RPMI7951 (cell line): ENCODE measurements at regions not wholly inside any gene's neighbourhood (a gene's known extent, or its start where the extent isn't known, plus 50 kb on each side); places are given as distances from the start of the nearest gene placed in this dataset.
"Not testable (repeated sequence)": the region's sequence is repeated elsewhere in the genome, so short reads cannot be mapped to it uniquely, and the experiment has no call there.

Experiments used
- DNase-seq: peaks from one replicate; pipeline ENCODE4 v3.0.0-alpha.2; 2012; ENCODE audit warnings: low read depth

GRCh38 chr5:152181461-152181860 is 223.6 kb downstream of the NMUR2 start:
- DNase-seq, result no peak

GRCh38 chr5:152178350-152178699 is 226.8 kb downstream of the NMUR2 start:
- no peak for DNase-seq

- DNase-seq, result no peak
Measured at GRCh38 chr5:152177626-152178349, 227.3 kb downstream of the NMUR2 start.

GRCh38 chr5:152171888-152172287 is 233.2 kb downstream of the NMUR2 start:
- DNase-seq, result no peak

GRCh38 chr5:152170350-152170749 is 234.7 kb downstream of the NMUR2 start:
- DNase-seq, result no peak

- no peak for DNase-seq
Measured at GRCh38 chr5:152164860-152165259, 240.2 kb upstream of the GLRA1 start.

- DNase-seq, result not testable (repeated sequence)
Measured at GRCh38 chr5:152159894-152160293, 235.2 kb upstream of the GLRA1 start.

- DNase-seq, result not testable (repeated sequence)
Measured at GRCh38 chr5:152154452-152154851, 229.8 kb upstream of the GLRA1 start.

GRCh38 chr5:152151940-152152339 is 227.3 kb upstream of the GLRA1 start:
- no peak for DNase-seq

GRCh38 chr5:152151113-152151512 is 226.5 kb upstream of the GLRA1 start:
- DNase-seq, result no peak

GRCh38 chr5:152147286-152147685 is 222.6 kb upstream of the GLRA1 start:
- DNase-seq, result no peak

GRCh38 chr5:152146566-152146965 is 221.9 kb upstream of the GLRA1 start:
- no peak for DNase-seq

GRCh38 chr5:152144556-152144955 is 219.9 kb upstream of the GLRA1 start:
- no peak for DNase-seq

GRCh38 chr5:152144030-152144429 is 219.4 kb upstream of the GLRA1 start:
- no peak for DNase-seq

GRCh38 chr5:152142840-152143469 is 218.3 kb upstream of the GLRA1 start:
- DNase-seq, result peak; percentile 42

GRCh38 chr5:152140347-152140746 is 215.7 kb upstream of the GLRA1 start:
- no peak for DNase-seq

GRCh38 chr5:152137063-152137462 is 212.4 kb upstream of the GLRA1 start:
- DNase-seq, result no peak

GRCh38 chr5:152136321-152136720 is 211.7 kb upstream of the GLRA1 start:
- DNase-seq, result no peak

- DNase-seq, result no peak
Measured at GRCh38 chr5:152135827-152136226, 211.2 kb upstream of the GLRA1 start.

- DNase-seq, result no peak
Measured at GRCh38 chr5:152125661-152126205, 201.1 kb upstream of the GLRA1 start.

GRCh38 chr5:152124409-152125041 is 199.9 kb upstream of the GLRA1 start:
- no peak for DNase-seq

GRCh38 chr5:152118676-152119470 is 194.2 kb upstream of the GLRA1 start:
- DNase-seq, result no peak
